PC-9 (cell line): ENCODE measurements at regions not wholly inside any gene's neighbourhood (a gene's known extent, or its start where the extent isn't known, plus 50 kb on each side); places are given as distances from the start of the nearest gene placed in this dataset.
"Not testable (repeated sequence)": the region's sequence is repeated elsewhere in the genome, so short reads cannot be mapped to it uniquely, and the experiment has no call there.

Experiments
- BruUV-seq: library from RNA; stranded (reverse); fragments of 400-500 nt; replicated peaks from 2 replicates; lab custom pipeline; 2021; lab: Mats Ljungman, UMichigan
- CTCF ChIA-PET: fragments of 300-600 bp; sonication (Branson Sonifier 250); formaldehyde crosslinking; loops from one replicate; lab custom pipeline; 2022; ENCODE audit warnings: antibody characterized with exemption; lab: Charles Lee
- POLR2A ChIA-PET: fragments of 300-600 bp; sonication (Branson Sonifier 250); formaldehyde crosslinking; loops from one replicate; lab custom pipeline; 2022; ENCODE audit warnings: antibody characterized with exemption; ENCODE audit not compliant: unreplicated experiment; lab: Charles Lee
- DNase-seq, 2 experiments: peaks; one replicate each; pipeline versions ENCODE4 v3.0.0 to v3.0.0-alpha.2; 2015 to 2022; ENCODE audit warnings: mixed read lengths in 1 of 2
- H2AFZ ChIP-seq: fragments of 200-600 bp; sonication (generic); 2 replicates; pipeline ENCODE4 v1.8.1; 2017; ENCODE audit warnings: antibody characterized with exemption
- H3F3A ChIP-seq: fragments of 200-600 bp; sonication (generic); 2 replicates; pipeline ENCODE4 v1.8.1; 2017; ENCODE audit warnings: antibody characterized with exemption, mild to moderate bottlenecking, low read depth; ENCODE audit not compliant: insufficient read depth
- H3K27ac ChIP-seq: fragments of 200-600 bp; sonication (generic); 2 replicates; pipeline ENCODE4 v1.6.1; 2016; ENCODE audit warnings: mixed run types
- H3K27me3 ChIP-seq: fragments of 200-600 bp; sonication (generic); 2 replicates; pipeline ENCODE4 v1.6.1; 2016; ENCODE audit warnings: low read depth, mixed run types; ENCODE audit not compliant: insufficient read depth
- H3K36me3 ChIP-seq: fragments of 200-600 bp; sonication (generic); 2 replicates; pipeline ENCODE4 v1.6.1; 2016; ENCODE audit warnings: low read depth, mixed run types
- H3K4me1 ChIP-seq: fragments of 200-600 bp; sonication (generic); replicated peaks from 2 replicates; pipeline ENCODE4 v1.6.1; 2016; ENCODE audit warnings: mixed run types; ENCODE audit not compliant: insufficient read depth
- H3K4me2 ChIP-seq: fragments of 200-600 bp; sonication (generic); 2 replicates; pipeline ENCODE4 v1.6.1; 2017; ENCODE audit warnings: mixed run types
- H3K4me3 ChIP-seq: fragments of 200-600 bp; sonication (generic); 2 replicates; pipeline ENCODE4 v1.6.1; 2016; ENCODE audit warnings: mixed run types
- H3K79me2 ChIP-seq: fragments of 200-600 bp; sonication (generic); 2 replicates; pipeline ENCODE4 v1.6.1; 2017; ENCODE audit warnings: low read depth, mixed run types
- H3K9me2 ChIP-seq: fragments of 200-600 bp; sonication (generic); 2 replicates; pipeline ENCODE4 v1.8.1; 2017; ENCODE audit warnings: mild to moderate bottlenecking; ENCODE audit not compliant: insufficient read depth
- H3K9me3 ChIP-seq: fragments of 200-600 bp; sonication (generic); 2 replicates; pipeline ENCODE4 v1.8.1; 2016; ENCODE audit warnings: low read depth; ENCODE audit not compliant: insufficient read depth
- H4K20me1 ChIP-seq: fragments of 200-600 bp; sonication (generic); 2 replicates; pipeline ENCODE4 v1.8.1; 2017; ENCODE audit not compliant: insufficient read depth
- EZH2 ChIP-seq: fragments of 200-600 bp; sonication (generic); IDR thresholded peaks from 2 replicates; pipeline ENCODE4 v1.8.0; 2017; ENCODE audit warnings: antibody characterized with exemption, low read depth
- intact Hi-C: fragments of 100-400 bp; cut with micrococcal nuclease; formaldehyde crosslinking; loops from one replicate; pipeline ENCODE4 v1.10.0; 2022; ENCODE audit not compliant: unreplicated experiment
- TF ChIP-seq, protein P1 (sequence below): fragments of 200-600 bp; sonication (generic); conservative IDR thresholded peaks from 2 replicates; pipeline ENCODE4 v1.6.1; 2017; ENCODE audit warnings: mixed run types, antibody characterized with exemption, mild to moderate bottlenecking, moderate library complexity

GRCh38 chr9:85863875-85864274 lies 77.1 kb upstream of the NAA35 start:
- Histone ChIP-seq H3K36me3 (no peaks in the 10 kb centered on the region), H3K27ac (no peak overlapping the region), H3K27me3 (no peaks in the 10 kb centered on the region), H3K4me3 (no peak overlapping the region), H4K20me1 (no peaks in the 10 kb centered on the region), H2AFZ (no peak overlapping the region), H3K9me3 (no peaks in the 10 kb centered on the region), H3F3A (peaks cover 21% of the 10 kb centered on the region; the same call in 1 of the 2 replicates), H3K4me2 (no peak overlapping the region), H3K9me2 (no peaks in the 10 kb centered on the region), H3K4me1 (peaks cover 17% of the 10 kb centered on the region), H3K79me2 (no peaks in the 10 kb centered on the region)
- intact Hi-C loops, result no loop called here
- ChIA-PET POLR2A (no interaction called here), CTCF (no interaction called here)
- no TSS peak for BruUV-seq
- no peak for DNase-seq
- TF ChIP-seq EZH2, result no peak
- TF ChIP-seq, protein P1, sequence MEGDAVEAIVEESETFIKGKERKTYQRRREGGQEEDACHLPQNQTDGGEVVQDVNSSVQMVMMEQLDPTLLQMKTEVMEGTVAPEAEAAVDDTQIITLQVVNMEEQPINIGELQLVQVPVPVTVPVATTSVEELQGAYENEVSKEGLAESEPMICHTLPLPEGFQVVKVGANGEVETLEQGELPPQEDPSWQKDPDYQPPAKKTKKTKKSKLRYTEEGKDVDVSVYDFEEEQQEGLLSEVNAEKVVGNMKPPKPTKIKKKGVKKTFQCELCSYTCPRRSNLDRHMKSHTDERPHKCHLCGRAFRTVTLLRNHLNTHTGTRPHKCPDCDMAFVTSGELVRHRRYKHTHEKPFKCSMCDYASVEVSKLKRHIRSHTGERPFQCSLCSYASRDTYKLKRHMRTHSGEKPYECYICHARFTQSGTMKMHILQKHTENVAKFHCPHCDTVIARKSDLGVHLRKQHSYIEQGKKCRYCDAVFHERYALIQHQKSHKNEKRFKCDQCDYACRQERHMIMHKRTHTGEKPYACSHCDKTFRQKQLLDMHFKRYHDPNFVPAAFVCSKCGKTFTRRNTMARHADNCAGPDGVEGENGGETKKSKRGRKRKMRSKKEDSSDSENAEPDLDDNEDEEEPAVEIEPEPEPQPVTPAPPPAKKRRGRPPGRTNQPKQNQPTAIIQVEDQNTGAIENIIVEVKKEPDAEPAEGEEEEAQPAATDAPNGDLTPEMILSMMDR, result no peak

DNA sequence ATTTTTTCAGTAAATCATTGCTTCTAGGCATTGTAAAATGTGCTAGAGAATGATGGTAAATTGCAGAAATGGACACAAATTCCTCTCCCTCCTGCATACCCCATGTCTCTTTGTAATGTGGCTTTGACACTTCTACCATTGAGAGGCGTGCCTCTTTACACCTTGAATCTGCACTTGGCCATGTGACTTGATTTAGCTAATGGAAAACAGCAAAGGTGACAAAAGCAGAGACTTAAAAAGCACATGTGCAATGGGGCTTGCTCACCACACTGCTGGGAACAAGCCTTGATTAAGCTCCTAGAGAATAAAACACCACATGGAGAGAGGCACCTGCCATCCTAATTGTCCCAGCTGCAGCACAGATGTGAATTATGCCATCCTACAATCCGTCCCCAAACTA lies 69.9 kb upstream of the NAA35 start:
- Histone ChIP-seq H3K4me3 (no peak overlapping the region), H3K9me2 (no peaks in the 10 kb centered on the region), H3K79me2 (no peaks in the 10 kb centered on the region), H2AFZ (no peak overlapping the region), H4K20me1 (no peaks in the 10 kb centered on the region), H3K36me3 (no peaks in the 10 kb centered on the region), H3K27ac (no peak overlapping the region), H3K4me1 (no peaks in the 10 kb centered on the region), H3K4me2 (no peak overlapping the region), H3K9me3 (no peaks in the 10 kb centered on the region), H3K27me3 (no peaks in the 10 kb centered on the region), H3F3A (no peaks in the 10 kb centered on the region)
- POLR2A ChIA-PET, result no interaction called here
- intact Hi-C loops, result no loop called here
- TF ChIP-seq, protein P1, result no peak
- no peak for TF ChIP-seq EZH2
- BruUV-seq, result no TSS peak
- CTCF ChIA-PET, result no interaction called here
- DNase-seq, result no peak

DNA sequence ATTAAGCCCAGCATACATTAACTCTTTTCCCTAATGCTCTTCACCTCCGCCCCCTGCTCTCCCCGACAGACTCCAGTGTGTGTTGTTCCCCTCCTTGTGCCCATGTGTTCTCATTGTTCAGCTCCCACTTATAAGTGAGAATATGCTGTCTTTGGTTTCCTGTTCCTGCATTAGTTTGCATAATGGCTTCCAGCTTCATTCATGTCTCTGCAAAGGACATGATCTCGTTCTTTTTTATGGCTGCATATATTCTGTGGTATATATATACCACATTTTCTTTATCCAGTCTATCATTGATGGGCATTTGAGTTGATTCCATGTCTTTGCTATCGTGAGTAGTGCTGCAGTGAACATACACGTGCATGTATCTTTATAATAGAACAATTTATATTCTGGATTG lies 69.3 kb upstream of the NAA35 start:
- H3K4me3 ChIP-seq, H3K27me3 ChIP-seq, BruUV-seq, DNase-seq, H3K9me3 ChIP-seq, H3K4me1 ChIP-seq, H3K79me2 ChIP-seq, CTCF ChIA-PET, H3K36me3 ChIP-seq, H3K27ac ChIP-seq, H3K9me2 ChIP-seq, POLR2A ChIA-PET, H3F3A ChIP-seq, H4K20me1 ChIP-seq, H3K4me2 ChIP-seq, H2AFZ ChIP-seq: not testable (repeated sequence)
- intact Hi-C loops, result loop anchor here (1.0 kb wide), 1 partner anchor 38 kb away; no protein-coding TSS in a partner anchor

GRCh38 chr9:85872463-85872862 lies 68.5 kb upstream of the NAA35 start:
- ChIA-PET POLR2A (no interaction called here), CTCF (no interaction called here)
- Histone ChIP-seq H3K27me3 (no peaks in the 10 kb centered on the region), H3K4me1 (no peaks in the 10 kb centered on the region), H3K36me3 (no peaks in the 10 kb centered on the region), H3K79me2 (no peaks in the 10 kb centered on the region), H4K20me1 (no peaks in the 10 kb centered on the region), H2AFZ (no peak overlapping the region), H3K9me2 (no peaks in the 10 kb centered on the region), H3F3A (no peaks in the 10 kb centered on the region), H3K4me2 (no peak overlapping the region), H3K9me3 (no peaks in the 10 kb centered on the region), H3K4me3 (no peak overlapping the region), H3K27ac (no peak overlapping the region)
- no TSS peak for BruUV-seq
- DNase-seq, result no peak
- intact Hi-C loops, result loop anchor here (1.0 kb wide), 1 partner anchor 39 kb away; no protein-coding TSS in a partner anchor
- TF ChIP-seq, protein P1, result no peak
- no peak for TF ChIP-seq EZH2
